C4-2B (cell line): ENCODE measurements at regions not wholly inside any gene's neighbourhood (a gene's known extent, or its start where the extent isn't known, plus 50 kb on each side); places are given as distances from the start of the nearest gene placed in this dataset.

Experiments used
- H3K27ac ChIP-seq: fragments of 450-650 bp; 2 replicates; pipeline ENCODE4 v1.5.1; 2017
- ZFX ChIP-seq: fragments of 450-650 bp; IDR thresholded peaks from 2 replicates; pipeline ENCODE4 v1.6.1; 2017
- TF ChIP-seq, protein P1 (sequence below): fragments of 450-650 bp; conservative IDR thresholded peaks from 2 replicates; pipeline ENCODE4 v1.5.1; 2017; ENCODE audit warnings: mild to moderate bottlenecking

DNA sequence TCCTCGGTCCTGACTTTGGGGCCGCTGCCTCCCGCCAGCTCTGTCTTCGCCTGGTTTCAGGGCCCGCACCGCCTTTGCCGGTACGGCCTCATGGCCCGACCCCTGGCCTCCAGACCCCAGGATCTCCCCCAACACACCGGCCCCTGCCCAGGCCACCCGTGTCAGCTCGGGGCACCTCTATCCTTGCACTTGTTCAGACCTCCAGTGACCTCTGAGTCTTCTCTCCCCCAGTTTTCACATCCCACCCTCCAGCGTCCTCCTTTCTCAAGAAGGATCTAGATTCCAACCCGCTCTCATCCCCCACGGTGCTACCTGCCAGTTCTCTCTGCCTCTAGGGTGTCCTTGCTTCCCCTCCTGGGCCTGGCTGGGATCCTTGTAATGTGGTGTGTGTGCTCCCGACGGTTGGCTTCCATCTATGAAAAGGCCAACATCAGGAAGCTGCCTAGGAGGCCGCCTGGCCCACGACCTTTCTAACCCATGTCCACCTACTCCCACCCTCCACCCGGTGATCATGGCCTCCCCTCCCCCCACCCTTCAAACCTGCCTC lies 61.1 kb downstream of the SPATA31C2 start:
- TF ChIP-seq, protein P1, sequence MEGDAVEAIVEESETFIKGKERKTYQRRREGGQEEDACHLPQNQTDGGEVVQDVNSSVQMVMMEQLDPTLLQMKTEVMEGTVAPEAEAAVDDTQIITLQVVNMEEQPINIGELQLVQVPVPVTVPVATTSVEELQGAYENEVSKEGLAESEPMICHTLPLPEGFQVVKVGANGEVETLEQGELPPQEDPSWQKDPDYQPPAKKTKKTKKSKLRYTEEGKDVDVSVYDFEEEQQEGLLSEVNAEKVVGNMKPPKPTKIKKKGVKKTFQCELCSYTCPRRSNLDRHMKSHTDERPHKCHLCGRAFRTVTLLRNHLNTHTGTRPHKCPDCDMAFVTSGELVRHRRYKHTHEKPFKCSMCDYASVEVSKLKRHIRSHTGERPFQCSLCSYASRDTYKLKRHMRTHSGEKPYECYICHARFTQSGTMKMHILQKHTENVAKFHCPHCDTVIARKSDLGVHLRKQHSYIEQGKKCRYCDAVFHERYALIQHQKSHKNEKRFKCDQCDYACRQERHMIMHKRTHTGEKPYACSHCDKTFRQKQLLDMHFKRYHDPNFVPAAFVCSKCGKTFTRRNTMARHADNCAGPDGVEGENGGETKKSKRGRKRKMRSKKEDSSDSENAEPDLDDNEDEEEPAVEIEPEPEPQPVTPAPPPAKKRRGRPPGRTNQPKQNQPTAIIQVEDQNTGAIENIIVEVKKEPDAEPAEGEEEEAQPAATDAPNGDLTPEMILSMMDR: no peak
- no peak for TF ChIP-seq ZFX
- H3K27ac ChIP-seq: peak overlapping the region; percentile 87

DNA sequence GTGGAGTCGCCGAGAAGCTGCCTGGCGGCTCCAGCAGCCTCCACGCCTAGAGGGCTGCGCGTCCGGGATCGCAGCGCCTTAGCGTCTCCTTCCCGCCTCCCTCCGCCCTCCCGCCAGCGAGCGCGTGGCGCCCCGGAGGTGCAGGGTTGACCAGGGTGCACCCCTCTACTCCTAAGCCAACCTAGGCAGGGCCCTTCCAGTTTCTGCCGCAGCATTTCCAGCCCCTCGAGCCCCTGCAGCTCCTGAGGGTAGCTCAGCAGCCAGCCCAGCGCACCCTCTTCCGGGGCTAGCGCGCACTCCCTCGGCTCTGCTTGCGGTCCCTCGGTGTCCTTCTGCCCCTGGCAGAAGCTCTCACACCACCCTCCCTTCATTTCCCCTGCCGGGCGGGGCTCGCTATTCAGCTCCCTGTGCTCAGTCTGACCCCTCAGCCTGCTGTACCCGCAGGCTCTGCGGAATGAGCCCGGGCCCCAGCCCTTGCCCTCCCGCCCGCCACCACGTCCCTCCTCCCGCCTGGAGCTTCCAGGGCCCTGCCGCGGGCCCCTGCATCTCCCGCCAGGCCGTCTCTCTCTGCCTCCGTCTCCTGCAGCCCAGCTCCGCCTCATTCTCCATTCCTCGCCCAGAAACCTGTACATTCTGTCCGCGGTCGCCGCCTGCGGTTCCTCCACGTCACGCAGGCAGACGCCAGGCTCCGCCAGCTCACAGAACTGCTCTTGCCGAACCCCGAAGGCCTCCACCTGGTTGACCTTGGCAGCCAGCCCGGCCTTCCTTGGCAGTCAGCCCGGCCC lies 61.8 kb downstream of the SPATA31C2 start:
- TF ChIP-seq ZFX: peak; percentile 49
- TF ChIP-seq, protein P1: peak; percentile 50
- H3K27ac ChIP-seq: peak overlapping the region; percentile 87

DNA sequence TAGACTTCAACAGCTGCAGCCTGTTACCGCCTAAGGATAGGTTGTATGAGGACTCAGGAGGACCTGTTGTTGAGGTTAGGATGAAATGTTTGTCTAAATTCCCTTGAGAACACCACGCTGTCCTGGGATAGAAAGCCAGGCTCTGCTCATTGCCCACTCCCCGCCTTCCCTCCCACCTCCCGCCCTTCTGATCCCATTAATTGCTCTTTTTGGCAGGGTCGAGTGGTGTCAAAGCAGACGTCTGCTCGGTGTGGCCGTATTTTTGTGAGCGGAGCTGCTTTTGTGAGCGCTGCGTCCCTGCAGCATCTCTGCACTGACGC lies 62.3 kb downstream of the SPATA31C2 start:
- TF ChIP-seq, protein P1: no peak; the same call in 1 of the 2 replicates
- TF ChIP-seq ZFX: no peak
- H3K27ac ChIP-seq: peak overlapping the region; percentile 87

DNA sequence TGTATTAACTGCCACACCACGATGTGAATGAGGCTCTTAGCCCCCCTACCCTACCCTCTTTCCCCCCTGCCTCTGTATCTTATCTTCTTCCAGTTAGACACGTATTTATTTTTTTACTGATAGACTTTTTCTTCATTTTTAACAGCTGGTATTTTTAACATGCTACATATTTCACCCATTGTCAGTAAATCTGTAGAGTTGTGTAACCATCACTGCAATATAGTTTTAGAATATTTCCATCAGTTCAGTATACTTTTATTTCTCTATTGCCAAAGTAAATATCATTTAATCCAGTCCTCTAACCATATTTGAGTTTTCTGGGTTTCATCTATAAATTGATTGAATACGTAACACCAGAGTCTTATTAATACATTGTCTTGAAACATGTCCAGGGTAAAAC lies 62.8 kb downstream of the SPATA31C2 start:
- TF ChIP-seq, protein P1: no peak
- TF ChIP-seq ZFX: no peak
- peak overlapping the region; percentile 87 for H3K27ac ChIP-seq

DNA sequence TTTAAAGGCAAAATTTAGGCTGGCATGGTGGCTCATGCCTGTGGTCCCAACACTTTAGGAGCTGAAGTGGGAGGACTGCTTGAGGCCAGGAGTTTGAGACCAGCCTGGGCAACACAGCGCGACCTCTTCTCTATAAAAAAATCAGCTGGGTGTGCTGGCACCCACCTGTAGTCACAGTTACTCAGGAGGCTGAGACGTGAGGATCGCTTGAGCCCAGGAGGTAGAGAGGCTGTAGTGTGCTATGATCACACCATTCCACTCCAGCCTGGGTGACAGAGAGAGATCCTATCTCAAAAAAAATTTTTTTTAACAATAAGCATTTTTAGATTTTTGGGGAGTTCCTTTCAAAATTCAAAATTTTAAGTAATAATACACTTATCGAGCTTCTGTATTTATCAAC lies 63.3 kb downstream of the SPATA31C2 start:
- no peak overlapping the region for H3K27ac ChIP-seq
- TF ChIP-seq, protein P1: no peak
- TF ChIP-seq ZFX: no peak

DNA sequence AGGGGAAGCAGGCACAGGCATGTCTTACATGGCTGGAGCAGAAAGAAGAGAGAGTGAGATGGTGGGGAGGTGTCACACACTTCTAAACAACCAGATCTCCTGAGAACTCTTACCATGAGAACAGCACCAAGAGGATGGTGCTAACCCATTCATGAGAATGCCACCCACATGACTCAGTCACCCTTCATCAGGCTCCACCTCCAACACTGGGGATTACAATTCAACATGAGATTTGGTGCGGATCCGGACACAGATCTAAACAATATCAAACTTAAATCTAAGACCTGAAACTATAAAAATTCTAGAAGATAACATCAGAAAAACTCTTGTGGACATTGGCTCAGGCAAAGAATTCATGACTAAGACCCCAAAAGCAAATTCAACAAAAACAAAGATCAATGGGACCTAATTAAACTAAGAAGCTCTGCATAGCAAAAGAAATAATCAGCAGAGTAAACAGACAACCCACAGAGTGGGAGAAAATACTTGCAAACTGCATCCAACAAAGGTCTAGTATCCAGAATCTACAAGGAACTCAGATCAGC lies 65.4 kb downstream of the SPATA31C2 start:
- H3K27ac ChIP-seq: no peak overlapping the region

DNA sequence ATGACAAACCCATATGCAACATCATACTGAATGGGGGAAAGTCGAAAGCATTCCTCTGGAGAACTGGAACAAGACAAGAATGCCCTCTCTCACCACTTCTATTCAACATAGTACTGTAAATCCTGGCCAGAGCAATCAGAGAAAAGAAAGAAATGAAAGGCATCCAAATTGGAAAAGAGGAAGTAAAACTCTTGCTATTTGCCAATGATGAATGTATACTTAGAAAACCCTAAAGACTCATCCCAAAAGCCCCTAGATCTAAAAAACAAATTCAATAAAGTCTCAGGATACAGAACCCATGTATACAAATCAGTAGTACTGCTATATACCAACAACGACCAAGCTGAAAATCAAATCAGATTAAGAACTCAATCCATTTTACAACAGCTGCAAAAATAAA lies 66.9 kb downstream of the SPATA31C2 start:
- no peak overlapping the region for H3K27ac ChIP-seq
- TF ChIP-seq ZFX: no peak
- TF ChIP-seq, protein P1: no peak

More for the DNA sequence above, 65.4 kb downstream of the SPATA31C2 start:
- TF ChIP-seq, protein P1: no peak
- no peak for TF ChIP-seq ZFX
